Activated naive CD4-positive, alpha-beta T cell treated with anti-CD3 and anti-CD28 coated beads for 36 hours (primary cell): ENCODE measurements at regions not wholly inside any gene's neighbourhood (a gene's known extent, or its start where the extent isn't known, plus 50 kb on each side); places are given as distances from the start of the nearest gene placed in this dataset.

Source experiments
- CTCF ChIA-PET: fragments of 350-600 bp; sonication (Branson Sonifier 250); formaldehyde crosslinking; loops from one replicate; lab custom pipeline; 2021; ENCODE audit warnings: antibody characterized with exemption; lab: Charles Lee
- DNase-seq: peaks from one replicate; pipeline ENCODE4 v3.0.0-alpha.2; 2020
- H3K27ac Mint-ChIP-seq: one replicate; pipeline ENCODE4 v1.8.0; 2021; ENCODE audit warnings: mild to moderate bottlenecking, mixed read lengths
- H3K27me3 Mint-ChIP-seq: one replicate; pipeline ENCODE4 v1.8.0; 2021; ENCODE audit warnings: low read depth, mixed read lengths
- H3K36me3 Mint-ChIP-seq: one replicate; pipeline ENCODE4 v1.8.0; 2021; ENCODE audit warnings: low read depth, mixed read lengths
- H3K4me1 Mint-ChIP-seq: one replicate; pipeline ENCODE4 v1.8.0; 2021; ENCODE audit warnings: low read depth, mixed read lengths
- H3K4me3 Mint-ChIP-seq: one replicate; pipeline ENCODE4 v1.8.0; 2021; ENCODE audit warnings: mild to moderate bottlenecking, moderate library complexity, mixed read lengths
- H3K9me3 Mint-ChIP-seq: one replicate; pipeline ENCODE4 v1.8.0; 2021; ENCODE audit warnings: mixed read lengths
- intact Hi-C: fragments of 100-400 bp; cut with micrococcal nuclease; formaldehyde crosslinking; loops from one replicate; pipeline ENCODE4 v1.15.1; 2023

- CTCF ChIA-PET = no interaction called here
- Mint-ChIP-seq H3K27me3 (no peaks in the 10 kb centered on the region), H3K27ac (no peak overlapping the region), H3K4me1 (no peaks in the 10 kb centered on the region), H3K36me3 (no peaks in the 10 kb centered on the region), H3K9me3 (peaks cover 13% of the 10 kb centered on the region), H3K4me3 (no peak overlapping the region)
- intact Hi-C loops = no loop called here
- DNase-seq = no peak
Observed at GRCh38 chr3:94654096-94654495, 591.2 kb downstream of the NSUN3 start.

- intact Hi-C loops = no loop called here
- Mint-ChIP-seq H3K9me3 (no peaks in the 10 kb centered on the region), H3K36me3 (no peaks in the 10 kb centered on the region), H3K4me1 (no peaks in the 10 kb centered on the region), H3K4me3 (no peak overlapping the region), H3K27ac (no peak overlapping the region), H3K27me3 (no peaks in the 10 kb centered on the region)
- CTCF ChIA-PET = no interaction called here
- DNase-seq = no peak
Observed at GRCh38 chr3:94665922-94666321, 603.1 kb downstream of the NSUN3 start.

GRCh38 chr3:94671078-94671477, 608.2 kb downstream of the NSUN3 start:
- CTCF ChIA-PET = no interaction called here
- DNase-seq = no peak
- H3K36me3 Mint-ChIP-seq = no peaks in the 10 kb centered on the region
- H3K4me3 Mint-ChIP-seq = no peak overlapping the region
- no peak overlapping the region for H3K27ac Mint-ChIP-seq
- H3K9me3 Mint-ChIP-seq = peaks cover 4% of the 10 kb centered on the region
- no peaks in the 10 kb centered on the region for H3K4me1 Mint-ChIP-seq
- intact Hi-C loops = no loop called here
- H3K27me3 Mint-ChIP-seq = no peaks in the 10 kb centered on the region

- H3K27ac Mint-ChIP-seq = no peak overlapping the region
- H3K36me3 Mint-ChIP-seq = no peaks in the 10 kb centered on the region
- no peaks in the 10 kb centered on the region for H3K4me1 Mint-ChIP-seq
- peaks cover 17% of the 10 kb centered on the region for H3K9me3 Mint-ChIP-seq
- intact Hi-C loops = no loop called here
- CTCF ChIA-PET = no interaction called here
- H3K27me3 Mint-ChIP-seq = no peaks in the 10 kb centered on the region
- H3K4me3 Mint-ChIP-seq = no peak overlapping the region
- no peak for DNase-seq
Observed at GRCh38 chr3:94673876-94674275, 611.0 kb downstream of the NSUN3 start.

- peaks cover 13% of the 10 kb centered on the region for H3K9me3 Mint-ChIP-seq
- DNase-seq = no peak
- H3K27me3 Mint-ChIP-seq = no peaks in the 10 kb centered on the region
- H3K36me3 Mint-ChIP-seq = no peaks in the 10 kb centered on the region
- intact Hi-C loops = no loop called here
- no peak overlapping the region for H3K27ac Mint-ChIP-seq
- CTCF ChIA-PET = no interaction called here
- H3K4me1 Mint-ChIP-seq = no peaks in the 10 kb centered on the region
- no peak overlapping the region for H3K4me3 Mint-ChIP-seq
Observed at GRCh38 chr3:94686208-94686607, 623.3 kb downstream of the NSUN3 start.

GRCh38 chr3:94693997-94694640, 631.3 kb downstream of the NSUN3 start:
- no peaks in the 10 kb centered on the region for H3K4me1 Mint-ChIP-seq
- no peak for DNase-seq
- peaks cover 4% of the 10 kb centered on the region for H3K9me3 Mint-ChIP-seq
- no peak overlapping the region for H3K27ac Mint-ChIP-seq
- CTCF ChIA-PET = no interaction called here
- no peaks in the 10 kb centered on the region for H3K27me3 Mint-ChIP-seq
- intact Hi-C loops = no loop called here
- H3K36me3 Mint-ChIP-seq = no peaks in the 10 kb centered on the region
- no peak overlapping the region for H3K4me3 Mint-ChIP-seq

GRCh38 chr3:94694894-94695293, 632.0 kb downstream of the NSUN3 start:
- CTCF ChIA-PET = interaction anchor here (0.7 kb wide), 1 partner anchor 445 kb away, joined by 4 read pairs; no protein-coding TSS in a partner anchor
- no peak overlapping the region for H3K27ac Mint-ChIP-seq
- H3K36me3 Mint-ChIP-seq = no peaks in the 10 kb centered on the region
- H3K4me1 Mint-ChIP-seq = no peaks in the 10 kb centered on the region
- intact Hi-C loops = no loop called here
- no peaks in the 10 kb centered on the region for H3K27me3 Mint-ChIP-seq
- peaks cover 4% of the 10 kb centered on the region for H3K9me3 Mint-ChIP-seq
- no peak for DNase-seq
- H3K4me3 Mint-ChIP-seq = no peak overlapping the region

GRCh38 chr3:94704467-94704866, 641.6 kb downstream of the NSUN3 start:
- intact Hi-C loops = no loop called here
- CTCF ChIA-PET = interaction anchor here (0.7 kb wide), 1 partner anchor 454 kb away, joined by 4 read pairs; no protein-coding TSS in a partner anchor
- H3K27ac Mint-ChIP-seq = no peak overlapping the region

GRCh38 chr3:94709249-94709902, 646.5 kb downstream of the NSUN3 start:
- no peaks in the 10 kb centered on the region for H3K36me3 Mint-ChIP-seq
- intact Hi-C loops = no loop called here

More at GRCh38 chr3:94704467-94704866, 641.6 kb downstream of the NSUN3 start:
- Mint-ChIP-seq H3K4me1 (no peaks in the 10 kb centered on the region), H3K4me3 (no peak overlapping the region), H3K27me3 (no peaks in the 10 kb centered on the region), H3K9me3 (no peaks in the 10 kb centered on the region), H3K36me3 (no peaks in the 10 kb centered on the region)
- no peak for DNase-seq

GRCh38 chr3:94714194-94714593, 651.3 kb downstream of the NSUN3 start:
- CTCF ChIA-PET = interaction anchor here (0.9 kb wide), 1 partner anchor 101 kb away, joined by 3 read pairs; no protein-coding TSS in a partner anchor

More at GRCh38 chr3:94709249-94709902, 646.5 kb downstream of the NSUN3 start:
- Mint-ChIP-seq H3K4me3 (no peak overlapping the region), H3K27ac (no peak overlapping the region), H3K9me3 (peaks cover 4% of the 10 kb centered on the region), H3K4me1 (no peaks in the 10 kb centered on the region), H3K27me3 (no peaks in the 10 kb centered on the region)
- CTCF ChIA-PET = no interaction called here
- no peak for DNase-seq

GRCh38 chr3:94716326-94717018, 653.6 kb downstream of the NSUN3 start:
- Mint-ChIP-seq H3K36me3 (no peaks in the 10 kb centered on the region), H3K27ac (no peak overlapping the region), H3K4me1 (no peaks in the 10 kb centered on the region), H3K27me3 (no peaks in the 10 kb centered on the region), H3K9me3 (peaks cover 12% of the 10 kb centered on the region), H3K4me3 (no peak overlapping the region)
- no peak for DNase-seq
- intact Hi-C loops = no loop called here
- CTCF ChIA-PET = no interaction called here

More at GRCh38 chr3:94714194-94714593, 651.3 kb downstream of the NSUN3 start:
- no peaks in the 10 kb centered on the region for H3K36me3 Mint-ChIP-seq
- H3K4me3 Mint-ChIP-seq = no peak overlapping the region
- H3K27ac Mint-ChIP-seq = no peak overlapping the region
- H3K4me1 Mint-ChIP-seq = no peaks in the 10 kb centered on the region
- H3K9me3 Mint-ChIP-seq = peaks cover 5% of the 10 kb centered on the region
- no peaks in the 10 kb centered on the region for H3K27me3 Mint-ChIP-seq
- no peak for DNase-seq
- intact Hi-C loops = no loop called here

- Mint-ChIP-seq H3K27me3 (no peaks in the 10 kb centered on the region), H3K4me3 (no peak overlapping the region), H3K9me3 (peaks cover 7% of the 10 kb centered on the region), H3K27ac (no peak overlapping the region), H3K36me3 (no peaks in the 10 kb centered on the region), H3K4me1 (no peaks in the 10 kb centered on the region)
- no peak for DNase-seq
- CTCF ChIA-PET = no interaction called here
- intact Hi-C loops = no loop called here
Observed at GRCh38 chr3:94734206-94734605, 671.3 kb downstream of the NSUN3 start.
